B cell (primary cell): ENCODE measurements at regions not wholly inside any gene's neighbourhood (a gene's known extent, or its start where the extent isn't known, plus 50 kb on each side); places are given as distances from the start of the nearest gene placed in this dataset.

Experiments
- EZH2 ChIP-seq: IDR thresholded peaks from 2 replicates; pipeline ENCODE4 v1.6.1; 2012; ENCODE audit warnings: borderline replicate concordance, low read depth, mild to moderate bottlenecking, moderate library complexity, low read length; ENCODE audit not compliant: insufficient read depth, poor library complexity, severe bottlenecking
- TF ChIP-seq, protein P1 (sequence below): fragments of 200-600 bp; IDR thresholded peaks from one replicate; pipeline ENCODE4 v1.8.0; 2022; ENCODE audit warnings: antibody characterized with exemption, mild to moderate bottlenecking

- TF ChIP-seq, protein P1, sequence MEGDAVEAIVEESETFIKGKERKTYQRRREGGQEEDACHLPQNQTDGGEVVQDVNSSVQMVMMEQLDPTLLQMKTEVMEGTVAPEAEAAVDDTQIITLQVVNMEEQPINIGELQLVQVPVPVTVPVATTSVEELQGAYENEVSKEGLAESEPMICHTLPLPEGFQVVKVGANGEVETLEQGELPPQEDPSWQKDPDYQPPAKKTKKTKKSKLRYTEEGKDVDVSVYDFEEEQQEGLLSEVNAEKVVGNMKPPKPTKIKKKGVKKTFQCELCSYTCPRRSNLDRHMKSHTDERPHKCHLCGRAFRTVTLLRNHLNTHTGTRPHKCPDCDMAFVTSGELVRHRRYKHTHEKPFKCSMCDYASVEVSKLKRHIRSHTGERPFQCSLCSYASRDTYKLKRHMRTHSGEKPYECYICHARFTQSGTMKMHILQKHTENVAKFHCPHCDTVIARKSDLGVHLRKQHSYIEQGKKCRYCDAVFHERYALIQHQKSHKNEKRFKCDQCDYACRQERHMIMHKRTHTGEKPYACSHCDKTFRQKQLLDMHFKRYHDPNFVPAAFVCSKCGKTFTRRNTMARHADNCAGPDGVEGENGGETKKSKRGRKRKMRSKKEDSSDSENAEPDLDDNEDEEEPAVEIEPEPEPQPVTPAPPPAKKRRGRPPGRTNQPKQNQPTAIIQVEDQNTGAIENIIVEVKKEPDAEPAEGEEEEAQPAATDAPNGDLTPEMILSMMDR = no peak
- TF ChIP-seq EZH2 = no peak
These were observed 131.1 kb upstream of the ZSWIM2 start for GRCh38 chr2:186980117-186980442.
